Peyer's patch (tissue), 4 donors: ENCODE measurements at regions not wholly inside any gene's neighbourhood (a gene's known extent, or its start where the extent isn't known, plus 50 kb on each side); places are given as distances from the start of the nearest gene placed in this dataset.

Source experiments
- DNase-seq, 3 donors: peaks; one replicate each; pipeline ENCODE4 v3.0.0-alpha.2; 2017 to 2019
- H3K27ac ChIP-seq, 4 donors: fragments of 200-600 bp; sonication (generic); one replicate each; pipeline ENCODE4 v1.5.1; 2016 to 2019
- H3K27me3 ChIP-seq, 2 donors: fragments of 200-600 bp; sonication (generic); one replicate each; pipeline ENCODE4 v1.5.1; 2019
- H3K36me3 ChIP-seq, 3 donors: fragments of 200-600 bp; sonication (generic); one replicate each; pipeline ENCODE4 v1.5.1; 2016 to 2019
- H3K4me1 ChIP-seq, 4 donors: fragments of 200-600 bp; sonication (generic); one replicate each; pipeline ENCODE4 v1.5.1; 2016 to 2019
- H3K4me3 ChIP-seq, 4 donors: fragments of 200-600 bp; sonication (generic); 1 replicate in 3 of 4; 2 replicates in 1 of 4; pipeline ENCODE4 v1.5.1; 2016 to 2019; ENCODE audit warnings: mild to moderate bottlenecking in 1 of 4
- H3K9me3 ChIP-seq, 4 donors: fragments of 200-600 bp; sonication (generic); one replicate each; pipeline ENCODE4 v1.5.1; 2016 to 2019; ENCODE audit warnings: mild to moderate bottlenecking in 1 of 4
- CTCF ChIP-seq, 6 experiments: fragments of 450-650 bp in 4 of 6; fragments of 200-600 bp in 2 of 6; sonication (generic) in 1 of 6; IDR thresholded peaks; one replicate each; pipeline ENCODE4 v1.5.1; 2017 to 2019; ENCODE audit warnings: antibody characterized with exemption in 6 of 6, mild to moderate bottlenecking in 3 of 6, moderate library complexity in 1 of 6
- POLR2A ChIP-seq, 2 donors: fragments of 450-650 bp; IDR thresholded peaks; one replicate each; pipeline ENCODE4 v1.5.1; 2017; ENCODE audit warnings: antibody characterized with exemption in 2 of 2, mild to moderate bottlenecking in 2 of 2, moderate library complexity in 2 of 2

GRCh38 chr1:10868599-10868965 lies 72.1 kb upstream of the CASZ1 start:
- Histone ChIP-seq H3K27ac (no peak overlapping the region), H3K9me3 (no peaks in the 10 kb centered on the region), H3K4me1 (peaks cover 4 to 16% (median 11%) of the 10 kb centered on the region in 4 donors), H3K4me3 (no peak overlapping the region), H3K27me3 (no peaks in the 10 kb centered on the region), H3K36me3 (no peaks in the 10 kb centered on the region)
- DNase-seq: no peak
- TF ChIP-seq CTCF (IDR thresholded peaks at IDR 0.05): no peak
- TF ChIP-seq POLR2A (IDR thresholded peaks at IDR 0.05): no peak

- DNase-seq: no peak
- Histone ChIP-seq H3K4me3 (no peak overlapping the region), H3K27me3 (no peaks in the 10 kb centered on the region), H3K27ac (no peak overlapping the region), H3K4me1 (peaks cover 4 to 16% (median 11%) of the 10 kb centered on the region in 4 donors), H3K9me3 (no peaks in the 10 kb centered on the region), H3K36me3 (no peaks in the 10 kb centered on the region)
- TF ChIP-seq CTCF (IDR thresholded peaks at IDR 0.05): no peak
- no peak for TF ChIP-seq POLR2A (IDR thresholded peaks at IDR 0.05)
Measured at GRCh38 chr1:10869933-10870332, 73.5 kb upstream of the CASZ1 start.

GRCh38 chr1:10870493-10871096 lies 74.1 kb upstream of the CASZ1 start:
- TF ChIP-seq POLR2A (IDR thresholded peaks at IDR 0.05): no peak
- no peak for TF ChIP-seq CTCF (IDR thresholded peaks at IDR 0.05)
- peak in 1 of 3 donors; percentile 54 for DNase-seq
- Histone ChIP-seq H3K36me3 (no peaks in the 10 kb centered on the region), H3K4me1 (peaks cover 4 to 16% (median 11%) of the 10 kb centered on the region in 4 donors), H3K27me3 (no peaks in the 10 kb centered on the region), H3K27ac (no peak overlapping the region), H3K9me3 (no peaks in the 10 kb centered on the region), H3K4me3 (no peak overlapping the region)

GRCh38 chr1:10873189-10873588 lies 76.7 kb upstream of the CASZ1 start:
- H3K36me3 ChIP-seq: no peaks in the 10 kb centered on the region
- H3K27me3 ChIP-seq: no peaks in the 10 kb centered on the region
- H3K27ac ChIP-seq: no peak overlapping the region
- H3K9me3 ChIP-seq: no peaks in the 10 kb centered on the region
- no peak for TF ChIP-seq CTCF (IDR thresholded peaks at IDR 0.05)
- TF ChIP-seq POLR2A (IDR thresholded peaks at IDR 0.05): no peak
- DNase-seq: no peak
- no peak overlapping the region for H3K4me3 ChIP-seq
- no peaks in the 10 kb centered on the region for H3K4me1 ChIP-seq

GRCh38 chr1:10874351-10874750 lies 77.9 kb upstream of the CASZ1 start:
- TF ChIP-seq CTCF (IDR thresholded peaks at IDR 0.05) (no peak), POLR2A (IDR thresholded peaks at IDR 0.05) (no peak)
- H3K27ac ChIP-seq: no peak overlapping the region
- H3K36me3 ChIP-seq: no peaks in the 10 kb centered on the region
- DNase-seq: no peak
- no peaks in the 10 kb centered on the region for H3K9me3 ChIP-seq
- H3K4me1 ChIP-seq: no peaks in the 10 kb centered on the region
- no peaks in the 10 kb centered on the region for H3K27me3 ChIP-seq
- H3K4me3 ChIP-seq: no peak overlapping the region

GRCh38 chr1:10877894-10878293 lies 81.4 kb upstream of the CASZ1 start:
- no peak overlapping the region for H3K4me3 ChIP-seq
- no peak for DNase-seq
- H3K4me1 ChIP-seq: no peaks in the 10 kb centered on the region
- no peak for TF ChIP-seq CTCF (IDR thresholded peaks at IDR 0.05)
- TF ChIP-seq POLR2A (IDR thresholded peaks at IDR 0.05): no peak
- H3K36me3 ChIP-seq: no peaks in the 10 kb centered on the region
- no peaks in the 10 kb centered on the region for H3K9me3 ChIP-seq
- no peak overlapping the region for H3K27ac ChIP-seq
- H3K27me3 ChIP-seq: no peaks in the 10 kb centered on the region
